HEK293 (cell line): ENCODE measurements at regions not wholly inside any gene's neighbourhood (a gene's known extent, or its start where the extent isn't known, plus 50 kb on each side); places are given as distances from the start of the nearest gene placed in this dataset.

Source experiments
- CTCF ChIA-PET: fragments of 350-600 bp; formaldehyde crosslinking; extraction: SDS; loops from one replicate; lab custom pipeline; 2021; ENCODE audit warnings: antibody characterized with exemption; lab: Yijun Ruan, JAX
- POLR2A ChIA-PET: fragments of 300-600 bp; formaldehyde crosslinking; extraction: SDS; loops from one replicate; lab custom pipeline; 2020; ENCODE audit warnings: antibody characterized with exemption, inconsistent platforms; lab: Yijun Ruan, JAX
- H3K27ac ChIP-seq: fragments of 200-500 bp; sonication (Bioruptor generic); 2 replicates; pipeline ENCODE4 v1.5.1; 2014; ENCODE audit warnings: low read depth, low read length, control low read depth, inconsistent platforms; ENCODE audit errors: extremely low read depth
- H3K36me3 ChIP-seq, 2 experiments: fragments of 200-500 bp in 1 of 2; sonication (Bioruptor generic) in 1 of 2; 1 replicate in 1 of 2; 2 replicates in 1 of 2; pipeline ENCODE4 v1.5.1; 2014 to 2017; ENCODE audit warnings: inconsistent platforms in 2 of 2, low read length in 2 of 2; ENCODE audit not compliant: control insufficient read depth in 2 of 2, insufficient read depth in 1 of 2
- H3K4me1 ChIP-seq: fragments of 200-500 bp; sonication (Bioruptor generic); 2 replicates; pipeline ENCODE4 v1.5.1; 2014; ENCODE audit warnings: mild to moderate bottlenecking, low read length, inconsistent platforms; ENCODE audit not compliant: control insufficient read depth, insufficient read depth
- H3K4me3 ChIP-seq: 2 replicates; pipeline ENCODE4 v1.5.1; 2011; ENCODE audit warnings: low read depth, mild to moderate bottlenecking, control low read depth, low read length, moderate library complexity
- H3K9me3 ChIP-seq: fragments of 200-500 bp; sonication (Bioruptor generic); 2 replicates; pipeline ENCODE4 v1.5.1; 2014; ENCODE audit warnings: low read depth, low read length, inconsistent platforms; ENCODE audit not compliant: control insufficient read depth, insufficient read depth
- GLI2 ChIP-seq: fragments of 450-650 bp; formaldehyde crosslinking; IDR thresholded peaks from 2 replicates; pipeline ENCODE4; 2017; ENCODE audit warnings: missing biosample characterization, missing genetic modification characterization, low read depth, borderline replicate concordance
- HOXA7 ChIP-seq: sonication (generic); formaldehyde crosslinking; IDR thresholded peaks from 2 replicates; pipeline ENCODE4 v1.8.1; 2022; ENCODE audit warnings: missing genetic modification reagents, borderline replicate concordance
- INSM2 ChIP-seq: fragments of 450-650 bp; formaldehyde crosslinking; IDR thresholded peaks from 2 replicates; pipeline ENCODE4 v1.5.1; 2016; ENCODE audit warnings: missing biosample characterization, missing genetic modification characterization
- OSR2 ChIP-seq: fragments of 450-650 bp; formaldehyde crosslinking; IDR thresholded peaks from 2 replicates; pipeline ENCODE4 v1.5.1; 2016; ENCODE audit warnings: missing biosample characterization, missing genetic modification characterization
- PRDM1 ChIP-seq: fragments of 450-650 bp; formaldehyde crosslinking; IDR thresholded peaks from 2 replicates; pipeline ENCODE4; 2016; ENCODE audit warnings: missing biosample characterization, missing genetic modification characterization
- TCF7L2 ChIP-seq: IDR thresholded peaks from 2 replicates; pipeline ENCODE4 v1.6.1; 2011; ENCODE audit warnings: low read depth, mild to moderate bottlenecking, inconsistent platforms, low read length, moderate library complexity, borderline replicate concordance
- TRIM28 ChIP-seq: IDR thresholded peaks from 2 replicates; pipeline ENCODE4 v1.6.1; 2011; ENCODE audit warnings: low read length, control low read depth, borderline replicate concordance
- YY1 ChIP-seq: fragments of 450-650 bp; formaldehyde crosslinking; IDR thresholded peaks from 2 replicates; pipeline ENCODE4 v1.5.1; 2018; ENCODE audit warnings: missing biosample characterization, missing genetic modification characterization
- ZFP37 ChIP-seq: fragments of 450-650 bp; formaldehyde crosslinking; IDR thresholded peaks from 2 replicates; pipeline ENCODE4 v1.5.1; 2016; ENCODE audit warnings: missing biosample characterization, missing genetic modification characterization
- ZNF112 ChIP-seq: fragments of 450-650 bp; formaldehyde crosslinking; IDR thresholded peaks from 2 replicates; pipeline ENCODE4 v1.5.0; 2017; ENCODE audit warnings: missing biosample characterization, missing genetic modification characterization
- ZNF335 ChIP-seq: fragments of 450-650 bp; formaldehyde crosslinking; conservative IDR thresholded peaks from 2 replicates; pipeline ENCODE4 v1.5.1; 2016; ENCODE audit warnings: missing biosample characterization, missing genetic modification characterization
- ZNF366 ChIP-seq: fragments of 450-650 bp; formaldehyde crosslinking; conservative IDR thresholded peaks from 2 replicates; pipeline ENCODE4 v1.5.1; 2016; ENCODE audit warnings: missing biosample characterization, missing genetic modification characterization
- ZNF37A ChIP-seq: fragments of 450-650 bp; IDR thresholded peaks from 2 replicates; pipeline ENCODE4 v1.5.1; 2018; ENCODE audit warnings: missing biosample characterization, missing genetic modification characterization
- ZNF513 ChIP-seq: fragments of 450-650 bp; IDR thresholded peaks from 2 replicates; pipeline ENCODE4 v1.5.1; 2018; ENCODE audit warnings: missing biosample characterization, missing genetic modification characterization
- ZNF521 ChIP-seq: fragments of 450-650 bp; formaldehyde crosslinking; IDR thresholded peaks from 2 replicates; pipeline ENCODE4 v1.5.1; 2017; ENCODE audit warnings: missing biosample characterization, mild to moderate bottlenecking, missing genetic modification characterization
- ZNF621 ChIP-seq: fragments of 450-650 bp; formaldehyde crosslinking; IDR thresholded peaks from 2 replicates; pipeline ENCODE4 v1.5.1; 2017; ENCODE audit warnings: missing biosample characterization, missing genetic modification characterization
- ZNF626 ChIP-seq: fragments of 450-650 bp; sonication (Bioruptor Pico); formaldehyde crosslinking; IDR thresholded peaks from 2 replicates; pipeline ENCODE4 v1.5.1; 2018; ENCODE audit warnings: missing biosample characterization, missing genetic modification characterization, inconsistent platforms
- ZNF645 ChIP-seq: fragments of 450-650 bp; formaldehyde crosslinking; IDR thresholded peaks from 2 replicates; pipeline ENCODE4; 2016; ENCODE audit warnings: missing biosample characterization, missing genetic modification characterization
- ZNF704 ChIP-seq: fragments of 450-650 bp; formaldehyde crosslinking; IDR thresholded peaks from 2 replicates; pipeline ENCODE4 v1.5.1; 2016; ENCODE audit warnings: missing biosample characterization, missing genetic modification characterization
- ZNF747 ChIP-seq: fragments of 450-650 bp; formaldehyde crosslinking; IDR thresholded peaks from 2 replicates; pipeline ENCODE4 v1.5.1; 2016; ENCODE audit warnings: missing biosample characterization, missing genetic modification characterization
- ZNF837 ChIP-seq: fragments of 450-650 bp; formaldehyde crosslinking; IDR thresholded peaks from 2 replicates; pipeline ENCODE4 v1.5.1; 2016; ENCODE audit warnings: missing biosample characterization, missing genetic modification characterization
- ZNF843 ChIP-seq: fragments of 450-650 bp; formaldehyde crosslinking; IDR thresholded peaks from 2 replicates; pipeline ENCODE4 v1.5.1; 2016; ENCODE audit warnings: missing biosample characterization, missing genetic modification characterization
- ZSCAN4 ChIP-seq: fragments of 450-650 bp; formaldehyde crosslinking; IDR thresholded peaks from 2 replicates; pipeline ENCODE4 v1.5.1; 2017; ENCODE audit warnings: missing biosample characterization, missing genetic modification characterization
- TF ChIP-seq, protein P1 (sequence below): fragments of 450-650 bp; formaldehyde crosslinking; IDR thresholded peaks from 2 replicates; pipeline ENCODE4 v1.5.1; 2017; ENCODE audit warnings: missing biosample characterization, missing genetic modification characterization

GRCh38 chr1:220950576-220950975 is 71.3 kb downstream of the HLX start (continued):
- peak; percentile 73; the same call in 1 of the 2 replicates for TF ChIP-seq TRIM28
- TF ChIP-seq ZNF621 (tag by site-specific recombination), result no peak
- TF ChIP-seq ZNF112 (tag by site-specific recombination), result no peak

- Histone ChIP-seq H3K27ac (no peak overlapping the region), H3K9me3 (no peaks in the 10 kb centered on the region), H3K36me3 (no peaks in the 10 kb centered on the region), H3K4me3 (no peak overlapping the region), H3K4me1 (no peaks in the 10 kb centered on the region)
- ChIA-PET POLR2A (no interaction called here), CTCF (no interaction called here)
- TF ChIP-seq ZNF37A (tag by site-specific recombination), result no peak
- TF ChIP-seq PRDM1, result no peak
- TF ChIP-seq, protein P1, sequence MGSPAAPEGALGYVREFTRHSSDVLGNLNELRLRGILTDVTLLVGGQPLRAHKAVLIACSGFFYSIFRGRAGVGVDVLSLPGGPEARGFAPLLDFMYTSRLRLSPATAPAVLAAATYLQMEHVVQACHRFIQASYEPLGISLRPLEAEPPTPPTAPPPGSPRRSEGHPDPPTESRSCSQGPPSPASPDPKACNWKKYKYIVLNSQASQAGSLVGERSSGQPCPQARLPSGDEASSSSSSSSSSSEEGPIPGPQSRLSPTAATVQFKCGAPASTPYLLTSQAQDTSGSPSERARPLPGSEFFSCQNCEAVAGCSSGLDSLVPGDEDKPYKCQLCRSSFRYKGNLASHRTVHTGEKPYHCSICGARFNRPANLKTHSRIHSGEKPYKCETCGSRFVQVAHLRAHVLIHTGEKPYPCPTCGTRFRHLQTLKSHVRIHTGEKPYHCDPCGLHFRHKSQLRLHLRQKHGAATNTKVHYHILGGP (tag by site-specific recombination), result no peak
Measured at GRCh38 chr1:220952961-220953643, 73.9 kb downstream of the HLX start.

- Histone ChIP-seq H3K9me3 (no peaks in the 10 kb centered on the region), H3K36me3 (no peaks in the 10 kb centered on the region), H3K27ac (no peak overlapping the region), H3K4me3 (no peak overlapping the region), H3K4me1 (no peaks in the 10 kb centered on the region)
- POLR2A ChIA-PET, result no interaction called here
- CTCF ChIA-PET, result no interaction called here
- TF ChIP-seq INSM2 (tag by site-specific recombination), result no peak
- TF ChIP-seq ZSCAN4, result no peak
- no peak for TF ChIP-seq ZNF747 (tag by site-specific recombination)
- TF ChIP-seq ZNF513 (tag by site-specific recombination), result no peak
- TF ChIP-seq OSR2 (tag by site-specific recombination), result no peak
- TF ChIP-seq HOXA7 (CRISPR knock-in tag), result no peak
- no peak for TF ChIP-seq ZNF335 (tag by site-specific recombination)
- no peak for TF ChIP-seq TCF7L2
- TF ChIP-seq ZNF843 (tag by site-specific recombination), result no peak
- TF ChIP-seq ZNF366, result no peak
- TF ChIP-seq ZFP37 (tag by site-specific recombination), result no peak
- no peak for TF ChIP-seq ZNF626 (tag by site-specific recombination)
- TF ChIP-seq ZNF645 (tag by site-specific recombination), result no peak
- no peak for TF ChIP-seq GLI2
- no peak for TF ChIP-seq ZNF704 (tag by site-specific recombination)
- TF ChIP-seq ZNF837 (tag by site-specific recombination), result no peak
- no peak for TF ChIP-seq ZNF521 (tag by site-specific recombination)
- TF ChIP-seq YY1 (tag by site-specific recombination), result no peak
Measured at GRCh38 chr1:220954321-220955075, 75.3 kb downstream of the HLX start.
